ENCODE measurements at regions not wholly inside any gene's neighbourhood (a gene's known extent, or its start where the extent isn't known, plus 50 kb on each side); places are given as distances from the start of the nearest gene placed in this dataset.

DNA sequence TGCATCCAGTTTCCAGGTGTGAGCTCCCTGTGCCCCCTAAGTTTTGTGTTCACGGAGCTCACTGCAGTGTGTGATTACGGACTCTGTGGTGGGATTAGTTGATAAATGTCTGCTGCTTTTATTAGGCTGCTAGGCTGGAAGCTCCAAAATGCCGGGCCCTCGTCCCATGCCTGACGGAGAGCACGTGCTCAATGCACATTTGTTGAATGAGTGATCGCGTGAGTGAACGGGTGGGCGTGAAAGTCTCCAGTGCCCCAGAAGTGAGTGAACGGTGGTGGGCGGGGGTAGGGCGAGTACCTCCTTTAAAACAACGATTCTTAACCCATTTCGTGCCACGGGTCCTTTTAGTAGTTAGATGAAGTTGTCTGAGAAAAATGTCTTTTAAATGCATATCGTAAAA is 175.5 kb downstream of the AACS start:
- ChIA-PET RAD21 (ENCODE audit: unreplicated experiment) (no interaction called here), CTCF (no interaction called here), SMC1A (ENCODE audit: uncharacterized antibody, unreplicated experiment) (interaction anchor here (1.5 kb wide), 1 partner anchor 9 kb away, joined by 3 read pairs; no protein-coding TSS in a partner anchor), POLR2A (no interaction called here)
- no peaks in the 10 kb centered on the region for H3K9me3 ChIP-seq (replicated peaks; ENCODE audit: control insufficient read depth, insufficient read depth, low read length)
- ATAC-seq: no peak
- no peaks in the 10 kb centered on the region for H3K4me1 ChIP-seq (ENCODE audit: control insufficient read depth, insufficient read depth, low read length)
- no peaks in the 10 kb centered on the region for H4K20me1 ChIP-seq (ENCODE audit: control insufficient read depth, insufficient read depth)
- FAIRE-seq: no peak
- no peak overlapping the region for H3K4me2 ChIP-seq (ENCODE audit: control insufficient read depth, insufficient read depth)
- intact Hi-C loops (cut with micrococcal nuclease; ENCODE audit: unreplicated experiment): no loop called here
- DNase-seq (ENCODE audit: low read depth, low spot score): no peak
- TF ChIP-seq, protein P1, sequence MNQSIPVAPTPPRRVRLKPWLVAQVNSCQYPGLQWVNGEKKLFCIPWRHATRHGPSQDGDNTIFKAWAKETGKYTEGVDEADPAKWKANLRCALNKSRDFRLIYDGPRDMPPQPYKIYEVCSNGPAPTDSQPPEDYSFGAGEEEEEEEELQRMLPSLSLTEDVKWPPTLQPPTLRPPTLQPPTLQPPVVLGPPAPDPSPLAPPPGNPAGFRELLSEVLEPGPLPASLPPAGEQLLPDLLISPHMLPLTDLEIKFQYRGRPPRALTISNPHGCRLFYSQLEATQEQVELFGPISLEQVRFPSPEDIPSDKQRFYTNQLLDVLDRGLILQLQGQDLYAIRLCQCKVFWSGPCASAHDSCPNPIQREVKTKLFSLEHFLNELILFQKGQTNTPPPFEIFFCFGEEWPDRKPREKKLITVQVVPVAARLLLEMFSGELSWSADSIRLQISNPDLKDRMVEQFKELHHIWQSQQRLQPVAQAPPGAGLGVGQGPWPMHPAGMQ (IDR thresholded peaks at IDR 0.05; ENCODE audit: borderline replicate concordance): no peak
- TF ChIP-seq ETV6 (conservative IDR thresholded peaks at IDR 0.05 in 1 of 2, IDR thresholded peaks at IDR 0.05 in 1 of 2; ENCODE audit: borderline replicate concordance in 1 of 2, low read depth in 1 of 2) (no peak), ESRRA (IDR thresholded peaks at IDR 0.05; ENCODE audit: low read length) (no peak), STAT1 (conservative IDR thresholded peaks at IDR 0.05) (no peak), KLF5 (IDR thresholded peaks at IDR 0.05; ENCODE audit: partially characterized antibody) (no peak)
- H3K79me2 ChIP-seq (ENCODE audit: control insufficient read depth, insufficient read depth, low read length): no peaks in the 10 kb centered on the region
- no peaks in the 10 kb centered on the region for H3K36me3 ChIP-seq (ENCODE audit: control insufficient read depth in 2 of 2, insufficient read depth in 2 of 2, low read length in 1 of 2)
- H3K27me3 ChIP-seq (replicated peaks in 1 of 2; ENCODE audit: control insufficient read depth in 2 of 2, insufficient read depth in 2 of 2, low read length in 1 of 2): peaks cover under 1 to 2% of the 10 kb centered on the region in 2 experiments; a peak in 3 of 4 replicates
- in situ Hi-C loops (cut with MboI): no loop called here
- H2AFZ ChIP-seq (ENCODE audit: control insufficient read depth, low read depth, low read length): no peak overlapping the region
- no peak overlapping the region for H3K27ac ChIP-seq (ENCODE audit: control insufficient read depth, insufficient read depth)
- no peak overlapping the region for H3K9ac ChIP-seq (ENCODE audit: control insufficient read depth, insufficient read depth, low read length)
- 25% methylated on average over 17 of the region's 17 CpGs for WGBS (ENCODE audit: insufficient coverage, insufficient replicate concordance, low lambda C conversion rate, missing lambda C conversion rate)
- H3K4me3 ChIP-seq: no peak overlapping the region
- no TSS peak for BruUV-seq (replicated peaks)

DNA sequence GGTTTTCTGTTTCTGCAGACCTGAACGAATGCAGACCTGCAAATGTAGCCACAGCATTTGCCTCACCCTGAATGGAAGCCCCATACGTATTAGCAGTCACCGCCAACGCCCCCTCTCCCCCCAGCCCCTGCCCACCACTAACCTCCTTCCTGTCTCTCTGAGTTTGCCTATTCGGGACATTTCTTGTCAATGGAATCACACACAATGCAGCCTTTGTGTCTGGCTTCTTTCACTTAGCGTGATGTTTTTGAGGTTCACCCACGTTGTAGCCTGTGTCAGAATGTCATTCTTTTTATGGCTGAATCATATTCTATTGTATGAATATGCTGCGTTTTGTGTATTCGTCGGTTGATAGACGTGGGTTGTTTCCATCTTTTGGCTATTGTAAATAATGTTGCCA is 178.6 kb downstream of the AACS start:
- no peaks in the 10 kb centered on the region for H3K9me3 ChIP-seq (replicated peaks; ENCODE audit: control insufficient read depth, insufficient read depth, low read length)
- ChIA-PET POLR2A (no interaction called here), CTCF (no interaction called here), SMC1A (ENCODE audit: uncharacterized antibody, unreplicated experiment) (no interaction called here), RAD21 (ENCODE audit: unreplicated experiment) (no interaction called here)
- no peaks in the 10 kb centered on the region for H3K79me2 ChIP-seq (ENCODE audit: control insufficient read depth, insufficient read depth, low read length)
- H4K20me1 ChIP-seq (ENCODE audit: control insufficient read depth, insufficient read depth): no peaks in the 10 kb centered on the region
- BruUV-seq (replicated peaks): no TSS peak
- no peak for FAIRE-seq
- in situ Hi-C loops (cut with MboI) (no loop called here), intact Hi-C loops (cut with micrococcal nuclease; ENCODE audit: unreplicated experiment) (no loop called here)
- no peaks in the 10 kb centered on the region for H3K4me1 ChIP-seq (ENCODE audit: control insufficient read depth, insufficient read depth, low read length)
- no peaks in the 10 kb centered on the region for H3K36me3 ChIP-seq (ENCODE audit: control insufficient read depth in 2 of 2, insufficient read depth in 2 of 2, low read length in 1 of 2)
- WGBS (ENCODE audit: insufficient coverage, insufficient replicate concordance, low lambda C conversion rate, missing lambda C conversion rate): 21% methylated on average over 11 of the region's 11 CpGs
- H3K9ac ChIP-seq (ENCODE audit: control insufficient read depth, insufficient read depth, low read length): no peak overlapping the region
- DNase-seq (ENCODE audit: low read depth, low spot score): no peak
- no peak for ATAC-seq
- no peak overlapping the region for H2AFZ ChIP-seq (ENCODE audit: control insufficient read depth, low read depth, low read length)
- H3K27me3 ChIP-seq (replicated peaks in 1 of 2; ENCODE audit: control insufficient read depth in 2 of 2, insufficient read depth in 2 of 2, low read length in 1 of 2): peaks cover 2 to 3% of the 10 kb centered on the region in 2 experiments; a peak in 3 of 4 replicates
- no peak overlapping the region for H3K4me3 ChIP-seq
- no peak overlapping the region for H3K4me2 ChIP-seq (ENCODE audit: control insufficient read depth, insufficient read depth)
- no peak overlapping the region for H3K27ac ChIP-seq (ENCODE audit: control insufficient read depth, insufficient read depth)
- TF ChIP-seq, protein P2, sequence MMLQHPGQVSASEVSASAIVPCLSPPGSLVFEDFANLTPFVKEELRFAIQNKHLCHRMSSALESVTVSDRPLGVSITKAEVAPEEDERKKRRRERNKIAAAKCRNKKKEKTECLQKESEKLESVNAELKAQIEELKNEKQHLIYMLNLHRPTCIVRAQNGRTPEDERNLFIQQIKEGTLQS (IDR thresholded peaks at IDR 0.05; ENCODE audit: borderline replicate concordance, extremely low read depth, low read depth, low read length): no peak
- no peak for TF ChIP-seq NR2C1 (IDR thresholded peaks at IDR 0.05)
- no peak for TF ChIP-seq BRCA1 (IDR thresholded peaks at IDR 0.05; ENCODE audit: low read depth, low read length)
- TF ChIP-seq ZNF207 (IDR thresholded peaks at IDR 0.05; ENCODE audit: borderline replicate concordance): no peak
- TF ChIP-seq, protein P3, sequence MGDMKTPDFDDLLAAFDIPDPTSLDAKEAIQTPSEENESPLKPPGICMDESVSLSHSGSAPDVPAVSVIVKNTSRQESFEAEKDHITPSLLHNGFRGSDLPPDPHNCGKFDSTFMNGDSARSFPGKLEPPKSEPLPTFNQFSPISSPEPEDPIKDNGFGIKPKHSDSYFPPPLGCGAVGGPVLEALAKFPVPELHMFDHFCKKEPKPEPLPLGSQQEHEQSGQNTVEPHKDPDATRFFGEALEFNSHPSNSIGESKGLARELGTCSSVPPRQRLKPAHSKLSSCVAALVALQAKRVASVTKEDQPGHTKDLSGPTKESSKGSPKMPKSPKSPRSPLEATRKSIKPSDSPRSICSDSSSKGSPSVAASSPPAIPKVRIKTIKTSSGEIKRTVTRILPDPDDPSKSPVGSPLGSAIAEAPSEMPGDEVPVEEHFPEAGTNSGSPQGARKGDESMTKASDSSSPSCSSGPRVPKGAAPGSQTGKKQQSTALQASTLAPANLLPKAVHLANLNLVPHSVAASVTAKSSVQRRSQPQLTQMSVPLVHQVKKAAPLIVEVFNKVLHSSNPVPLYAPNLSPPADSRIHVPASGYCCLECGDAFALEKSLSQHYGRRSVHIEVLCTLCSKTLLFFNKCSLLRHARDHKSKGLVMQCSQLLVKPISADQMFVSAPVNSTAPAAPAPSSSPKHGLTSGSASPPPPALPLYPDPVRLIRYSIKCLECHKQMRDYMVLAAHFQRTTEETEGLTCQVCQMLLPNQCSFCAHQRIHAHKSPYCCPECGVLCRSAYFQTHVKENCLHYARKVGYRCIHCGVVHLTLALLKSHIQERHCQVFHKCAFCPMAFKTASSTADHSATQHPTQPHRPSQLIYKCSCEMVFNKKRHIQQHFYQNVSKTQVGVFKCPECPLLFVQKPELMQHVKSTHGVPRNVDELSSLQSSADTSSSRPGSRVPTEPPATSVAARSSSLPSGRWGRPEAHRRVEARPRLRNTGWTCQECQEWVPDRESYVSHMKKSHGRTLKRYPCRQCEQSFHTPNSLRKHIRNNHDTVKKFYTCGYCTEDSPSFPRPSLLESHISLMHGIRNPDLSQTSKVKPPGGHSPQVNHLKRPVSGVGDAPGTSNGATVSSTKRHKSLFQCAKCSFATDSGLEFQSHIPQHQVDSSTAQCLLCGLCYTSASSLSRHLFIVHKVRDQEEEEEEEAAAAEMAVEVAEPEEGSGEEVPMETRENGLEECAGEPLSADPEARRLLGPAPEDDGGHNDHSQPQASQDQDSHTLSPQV (IDR thresholded peaks at IDR 0.05): no peak
- TF ChIP-seq RCOR1 (conservative IDR thresholded peaks at IDR 0.05; ENCODE audit: low read depth, low read length): no peak
- TF ChIP-seq IKZF2 (IDR thresholded peaks at IDR 0.05): no peak
